ENCODE measurements at regions not wholly inside any gene's neighbourhood (a gene's known extent, or its start where the extent isn't known, plus 50 kb on each side); places are given as distances from the start of the nearest gene placed in this dataset.

DNA sequence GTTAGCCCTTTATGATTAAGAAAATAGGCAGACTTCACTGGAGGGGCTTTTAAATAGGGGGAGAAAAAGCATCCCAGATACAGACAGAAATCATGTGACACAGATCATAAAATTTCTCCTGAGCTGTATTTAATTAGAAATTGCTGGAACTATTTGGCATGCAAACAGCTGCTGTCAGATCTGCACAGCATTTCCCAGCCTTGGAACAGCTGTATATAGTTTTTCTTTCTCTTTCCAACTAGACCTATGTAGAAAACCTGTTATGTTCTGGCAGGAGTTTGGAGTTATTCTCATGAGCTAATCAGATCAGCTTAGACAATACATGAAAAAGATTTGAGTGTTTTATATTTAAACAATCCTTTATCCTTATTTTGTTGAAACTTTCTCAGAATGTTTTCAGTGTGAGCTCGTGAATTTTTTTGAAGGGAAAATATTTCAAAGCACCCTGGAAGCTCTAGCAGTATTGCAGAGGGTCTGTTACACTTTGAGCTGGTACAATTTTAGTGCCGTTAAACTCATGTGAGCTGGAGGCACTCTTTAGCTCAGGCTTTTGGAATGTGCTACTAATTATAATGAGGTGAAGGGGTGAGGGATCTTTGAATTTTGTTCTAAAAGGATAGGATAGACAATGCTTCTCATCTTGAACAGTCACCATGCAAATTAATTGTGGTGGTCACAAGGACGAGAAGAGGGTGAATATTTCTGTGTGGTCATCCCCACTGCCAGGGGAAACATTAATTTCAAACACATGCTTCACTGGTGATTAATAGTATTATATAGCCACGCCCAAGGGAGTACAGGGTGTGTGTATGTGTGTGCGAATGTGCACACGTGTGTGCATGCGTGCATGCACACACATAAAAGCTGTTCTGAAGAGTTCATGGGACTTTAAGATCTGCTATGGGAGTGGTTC is 239.4 kb upstream of the FBXL7 start:
- DNase-seq: no peak

DNA sequence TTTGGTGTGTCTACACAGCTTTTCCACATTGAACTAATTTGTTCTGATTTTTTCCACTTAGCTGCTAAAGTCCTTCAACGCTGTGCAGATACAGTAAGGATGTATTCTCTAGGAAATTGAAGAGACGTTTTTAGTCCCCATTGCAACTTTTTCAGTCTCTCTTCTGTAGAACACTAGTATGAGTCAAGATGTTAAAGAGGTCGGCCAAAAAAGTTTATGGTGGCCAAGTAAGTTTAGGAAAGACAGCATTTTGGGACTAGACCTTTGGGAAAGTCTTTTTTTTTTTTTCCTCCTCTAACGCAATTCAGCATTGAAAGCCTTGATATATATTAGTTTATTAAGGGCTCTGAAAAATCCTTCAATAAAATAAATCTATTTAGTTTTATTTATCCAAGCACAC is 243.5 kb upstream of the FBXL7 start:
- DNase-seq: no peak

DNA sequence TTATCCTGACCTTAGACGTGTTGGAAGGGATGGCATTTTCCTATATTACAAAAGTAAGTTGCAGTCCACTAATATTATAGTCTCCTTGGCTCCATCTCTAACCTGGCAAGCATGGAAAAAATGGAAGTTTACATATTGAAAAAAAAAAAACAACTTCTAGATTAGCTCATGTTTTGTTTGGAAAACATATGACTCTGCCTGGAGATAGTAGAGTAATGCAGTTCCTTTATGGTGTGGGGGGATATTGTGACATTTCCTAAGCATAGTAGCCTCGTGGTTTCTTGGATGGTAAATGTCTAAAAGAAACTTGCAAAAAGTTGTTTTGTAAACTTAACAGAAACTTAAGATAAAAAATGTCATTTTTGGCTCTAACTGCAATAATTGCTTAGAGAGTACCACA is 244.4 kb upstream of the FBXL7 start:
- DNase-seq: no peak

GRCh38 chr5:15254607-15255006 is 245.4 kb upstream of the FBXL7 start:
- DNase-seq: no peak

- DNase-seq: no peak
These were observed 247.6 kb upstream of the FBXL7 start for GRCh38 chr5:15252331-15252730.

GRCh38 chr5:15249152-15249551 is 250.8 kb upstream of the FBXL7 start:
- DNase-seq: no peak

DNA sequence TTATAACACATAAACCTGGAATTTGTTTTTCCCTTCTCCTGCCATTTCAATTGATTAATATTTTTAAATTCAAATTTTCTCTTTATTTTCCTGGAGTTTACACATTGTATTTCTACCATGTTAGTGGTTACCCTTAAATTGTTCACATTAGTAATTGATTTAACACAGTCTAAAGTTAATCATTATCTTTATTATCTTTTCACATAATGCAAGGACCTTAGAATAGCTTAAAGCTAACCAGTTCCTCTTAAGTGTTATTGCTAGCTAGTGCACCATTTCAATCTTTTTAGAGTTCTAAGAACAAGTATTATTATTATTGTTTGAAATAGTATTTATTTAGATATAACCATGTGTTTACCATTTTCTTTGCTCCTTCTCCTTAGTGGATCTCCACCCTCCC is 251.2 kb upstream of the FBXL7 start:
- no peak for DNase-seq

DNA sequence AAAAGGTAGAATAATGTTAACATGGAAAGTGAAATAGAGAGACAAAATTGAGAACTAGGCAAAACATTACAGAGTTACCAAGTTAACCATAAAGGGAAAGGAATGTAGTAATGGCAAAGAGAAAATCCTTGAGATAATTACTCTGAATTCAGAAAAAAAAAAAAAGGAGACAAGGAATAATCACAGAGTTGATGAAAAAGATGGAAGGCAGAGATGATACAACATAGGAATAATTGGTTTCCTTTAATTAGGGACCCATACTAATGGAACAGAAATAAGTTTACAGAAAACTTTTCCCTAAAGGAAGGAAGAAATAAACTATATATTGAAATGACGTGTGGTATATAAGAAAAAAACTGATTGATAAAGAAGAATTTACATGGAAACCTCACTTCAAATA is 254.1 kb upstream of the FBXL7 start:
- DNase-seq: no peak

DNA sequence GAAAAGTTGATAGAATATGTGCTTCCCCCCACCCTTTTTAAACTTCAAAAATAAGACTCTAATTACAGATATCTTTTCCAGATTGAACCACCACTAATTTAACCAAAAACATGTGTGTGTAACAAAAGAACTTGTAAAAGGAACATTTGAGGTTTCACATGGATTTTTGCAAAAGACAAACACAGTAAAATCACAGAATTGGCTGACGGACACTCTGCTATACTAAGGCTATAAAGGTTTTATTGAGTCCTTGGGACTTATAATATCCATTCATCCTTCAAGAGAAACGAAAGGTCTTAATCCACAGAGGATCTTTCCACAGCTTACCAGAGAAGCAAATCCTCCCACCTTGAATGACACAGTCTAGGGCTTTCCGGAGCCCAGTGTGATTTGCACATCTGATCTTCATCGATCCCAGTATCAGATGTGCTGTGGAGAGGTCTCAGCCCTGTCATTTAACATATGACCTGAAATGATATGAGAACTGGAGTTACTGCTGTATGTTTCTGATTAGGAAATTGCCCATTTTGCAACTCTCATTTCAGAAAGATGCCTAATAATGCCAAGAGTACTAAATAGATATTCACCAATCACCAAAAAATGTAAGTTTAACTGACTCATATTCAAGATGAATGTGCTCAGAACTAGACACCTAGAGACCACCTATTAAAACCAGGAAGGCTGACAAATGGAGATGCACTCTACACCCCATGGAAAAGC is 256.5 kb upstream of the FBXL7 start:
- DNase-seq: no peak

DNA sequence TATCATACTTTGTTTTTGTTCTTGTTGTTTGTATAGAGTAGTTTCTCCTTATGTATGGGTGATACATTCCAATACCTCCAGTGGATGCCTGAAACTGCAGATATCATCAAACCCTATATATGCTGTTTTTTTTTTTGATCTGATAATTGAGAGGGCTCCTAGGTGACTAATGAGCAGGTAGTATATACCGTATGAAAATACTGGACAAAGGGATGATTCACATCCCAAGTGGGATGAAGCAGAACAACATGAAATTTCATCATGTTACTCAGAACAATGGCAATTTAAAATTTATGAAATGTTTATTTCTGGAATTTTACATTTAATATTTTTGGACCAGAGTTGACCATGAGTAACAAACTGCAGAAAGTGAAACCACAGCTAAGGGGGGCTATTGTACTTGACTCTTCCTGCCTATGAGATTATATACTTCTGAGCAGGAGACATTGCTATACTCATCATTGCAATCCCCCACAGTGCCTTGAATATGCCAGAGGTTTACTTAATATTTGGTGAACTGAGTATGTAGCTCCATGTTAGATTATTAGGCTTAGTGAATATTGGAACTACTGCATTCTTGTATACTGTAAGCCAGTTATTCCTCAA is 258.7 kb upstream of the FBXL7 start:
- DNase-seq: no peak

- DNase-seq: no peak
These were observed 262.0 kb upstream of the FBXL7 start for GRCh38 chr5:15238006-15238405.

GRCh38 chr5:15236911-15237508 is 263.0 kb upstream of the FBXL7 start:
- DNase-seq: no peak

GRCh38 chr5:15234911-15235310 is 265.1 kb upstream of the FBXL7 start:
- DNase-seq: no peak

- DNase-seq: no peak
These were observed 265.6 kb upstream of the FBXL7 start for GRCh38 chr5:15234366-15234765.

GRCh38 chr5:15233566-15233965 is 266.4 kb upstream of the FBXL7 start:
- no peak for DNase-seq

- no peak for DNase-seq
These were observed 277.8 kb upstream of the FBXL7 start for GRCh38 chr5:15222156-15222555.

DNA sequence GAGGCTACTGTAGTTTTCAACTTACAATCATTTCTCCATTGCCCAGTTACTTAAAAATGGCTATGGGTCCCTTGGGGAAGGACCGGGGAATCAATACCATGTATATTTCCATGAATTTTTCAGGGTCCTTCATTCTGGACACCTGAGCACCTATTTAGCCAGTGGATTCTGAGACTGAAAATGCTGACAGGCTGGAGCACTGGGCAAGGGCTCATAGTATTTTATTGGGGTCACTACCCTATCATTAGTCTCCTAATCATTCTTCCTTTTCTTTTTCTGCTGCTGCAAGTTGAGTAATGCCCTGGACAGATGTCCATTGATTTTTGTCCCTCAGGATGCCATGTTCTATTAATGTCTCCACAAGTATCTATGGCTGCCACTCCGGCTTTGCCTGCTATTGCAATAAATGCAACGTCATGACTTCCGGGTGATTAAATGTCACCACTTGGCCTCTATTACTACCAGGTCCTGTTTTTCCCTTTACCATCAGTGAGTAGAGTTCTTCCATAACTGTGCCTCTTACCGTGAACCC is 279.3 kb upstream of the FBXL7 start:
- no peak for DNase-seq

GRCh38 chr5:15215056-15215455 is 284.9 kb upstream of the FBXL7 start:
- no peak for DNase-seq

DNA sequence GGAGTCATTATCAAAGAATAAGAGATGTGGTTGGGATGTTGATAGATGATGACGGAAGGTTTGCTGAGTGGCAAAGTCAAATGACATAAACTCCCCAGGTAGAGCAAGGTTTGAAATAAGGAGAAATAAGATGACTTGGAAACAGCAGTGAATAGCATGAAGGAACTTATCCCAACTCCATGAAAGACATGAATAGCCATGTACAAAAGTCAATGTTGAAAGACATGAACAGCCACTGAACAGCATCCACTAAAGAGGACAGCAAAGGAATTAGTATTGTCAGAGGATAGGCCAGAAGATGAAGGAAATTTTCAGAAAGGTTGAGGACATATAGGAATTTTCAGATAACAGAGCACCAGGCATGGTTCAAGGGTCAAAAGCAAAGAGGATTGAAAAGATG is 286.0 kb upstream of the FBXL7 start:
- DNase-seq: no peak

DNA sequence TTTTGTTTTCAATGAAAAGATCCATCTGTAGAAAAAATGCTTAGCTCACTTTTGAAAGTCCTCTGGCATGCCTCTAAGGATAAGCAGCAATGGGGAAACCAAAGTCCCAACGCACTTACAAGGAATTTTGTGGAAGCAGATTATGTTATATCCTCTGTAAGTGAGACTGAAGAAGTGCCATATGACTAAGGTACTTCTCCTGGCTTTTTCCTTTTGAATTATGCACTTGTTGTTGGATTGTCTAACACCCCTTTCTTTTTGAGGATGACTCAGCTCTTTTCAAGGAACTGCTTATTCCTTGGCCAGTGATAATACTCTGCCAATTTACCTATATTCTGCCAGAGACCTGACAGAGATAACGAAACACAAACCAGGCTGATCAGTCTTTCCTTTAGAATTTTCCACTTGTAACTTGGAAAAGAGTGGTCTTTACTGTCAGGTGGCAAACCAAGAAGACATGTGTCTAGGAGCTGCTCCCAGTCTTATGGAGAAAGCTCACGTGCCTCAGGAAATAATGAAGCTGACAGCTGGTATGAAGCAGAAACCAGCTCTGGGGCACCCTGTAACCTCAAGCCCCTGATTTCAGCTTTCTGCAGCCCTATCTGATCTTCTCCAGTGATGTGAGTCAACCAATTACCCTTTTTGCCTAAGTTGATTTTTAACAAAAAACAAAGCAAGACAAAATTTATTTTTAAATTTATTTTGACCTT is 290.8 kb upstream of the FBXL7 start:
- DNase-seq: no peak

GRCh38 chr5:15206133-15206532 is 293.8 kb upstream of the FBXL7 start:
- no peak for DNase-seq

GRCh38 chr5:15203376-15203775 is 296.6 kb upstream of the FBXL7 start:
- no peak for DNase-seq

- DNase-seq: no peak
These were observed 309.0 kb upstream of the FBXL7 start for GRCh38 chr5:15191012-15191411.

Measured in SHP77 treated with DMSO at 0.1 percent for 48 hours (cell line).